ENCODE measurements at regions not wholly inside any gene's neighbourhood (a gene's known extent, or its start where the extent isn't known, plus 50 kb on each side); places are given as distances from the start of the nearest gene placed in this dataset.
"Not testable (repeated sequence)": the region's sequence is repeated elsewhere in the genome, so short reads cannot be mapped to it uniquely, and the experiment has no call there.

DNA sequence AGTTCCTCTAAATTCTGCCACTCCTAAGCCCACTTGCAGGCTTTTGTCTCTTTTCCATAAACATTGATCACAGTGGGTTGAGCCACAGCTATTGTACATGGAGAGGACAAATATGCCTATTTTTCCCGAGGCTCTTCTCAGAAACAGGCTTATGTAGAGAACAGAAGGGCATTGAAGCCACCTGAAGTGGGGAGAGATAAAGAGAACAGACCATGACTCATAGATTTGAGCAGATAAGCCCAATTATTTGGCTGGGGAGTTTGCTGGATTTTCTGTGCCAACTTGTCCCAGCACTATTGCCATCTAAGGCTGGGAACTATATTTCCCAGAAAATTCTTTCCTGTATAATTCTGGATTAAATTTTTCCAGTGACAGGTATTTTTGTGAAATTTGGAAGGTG, 446.1 kb upstream of the RPS6KA3 start:
- no peak for DNase-seq (ENCODE audit: low read depth)

DNA sequence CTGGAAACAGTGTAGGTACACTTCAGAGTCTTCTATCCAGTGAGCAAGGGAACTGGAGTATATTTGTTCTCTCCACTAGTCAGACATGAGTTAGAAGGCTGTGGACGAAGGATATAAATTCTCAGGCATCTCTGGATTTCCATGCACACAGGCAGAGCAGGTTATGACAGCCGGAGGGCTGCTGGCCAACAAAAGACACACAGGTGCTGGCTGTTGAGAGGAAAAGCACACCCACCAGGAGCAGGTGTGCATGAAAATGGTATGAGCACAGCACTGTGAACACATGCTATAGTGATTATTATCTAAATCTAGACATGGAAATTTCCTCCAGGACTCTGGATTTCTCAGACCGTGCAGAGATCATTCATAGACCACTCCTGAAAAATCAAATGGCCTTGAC, 444.7 kb upstream of the RPS6KA3 start:
- DNase-seq (ENCODE audit: low read depth): no peak

DNA sequence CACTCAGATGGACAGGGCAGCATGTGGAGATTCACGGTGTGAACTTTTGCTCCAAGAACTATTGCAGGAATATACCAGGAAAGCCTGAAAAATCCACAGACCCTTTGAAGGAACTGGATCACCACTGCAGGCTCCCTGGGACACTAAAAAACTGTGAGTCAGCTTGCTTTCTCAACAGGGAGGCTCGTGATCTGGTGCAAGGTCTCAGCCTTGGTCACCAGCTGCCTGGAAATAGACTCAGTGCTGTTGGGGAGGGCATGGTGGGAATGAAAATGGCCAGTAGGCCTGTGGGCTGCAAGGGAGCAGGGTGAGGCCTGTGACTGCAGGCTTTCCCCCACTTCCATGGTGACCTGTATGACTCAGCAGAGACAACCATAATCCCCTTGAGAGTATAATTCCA, 426.4 kb upstream of the RPS6KA3 start:
- DNase-seq (ENCODE audit: low read depth): no peak

DNA sequence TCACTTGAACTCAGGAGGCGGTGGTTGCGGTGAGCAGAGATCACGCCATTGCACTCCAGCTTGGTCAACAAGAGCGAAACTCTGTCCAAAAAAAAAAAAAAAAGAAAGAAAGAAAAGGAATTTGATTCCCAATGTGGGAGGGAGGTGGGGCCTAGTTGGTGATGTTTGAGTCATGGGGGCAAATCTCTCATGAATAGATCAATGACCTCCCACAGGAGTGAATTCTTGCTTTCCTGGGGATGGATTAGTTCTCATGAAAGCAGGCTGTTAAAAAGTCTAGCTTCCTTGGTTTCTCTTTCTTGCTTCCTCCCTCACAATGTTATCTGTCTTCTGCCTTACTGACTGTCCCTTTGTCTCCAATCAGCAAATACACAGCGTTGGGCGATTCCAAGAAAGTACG, 419.5 kb upstream of the RPS6KA3 start:
- no peak for DNase-seq (ENCODE audit: low read depth)

DNA sequence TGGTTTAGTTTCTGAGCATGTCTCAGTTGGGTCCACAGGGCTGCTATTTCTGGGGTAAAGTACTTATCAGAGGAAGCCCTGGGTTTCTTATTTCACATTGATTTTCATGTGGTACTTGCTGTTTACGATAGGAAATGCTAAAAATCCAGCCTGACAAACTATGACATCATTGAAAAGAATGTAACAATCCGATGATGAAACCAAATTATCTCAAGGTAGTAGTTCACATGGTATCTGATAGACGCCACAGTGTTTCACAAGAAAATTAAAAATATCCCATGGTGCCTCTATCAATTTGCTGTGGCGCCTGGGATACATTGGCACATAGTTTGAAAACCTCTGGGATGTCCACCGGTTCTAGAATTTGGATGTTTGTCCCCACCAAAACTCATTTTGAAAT, 418.9 kb upstream of the RPS6KA3 start:
- no peak for DNase-seq (ENCODE audit: low read depth)

DNA sequence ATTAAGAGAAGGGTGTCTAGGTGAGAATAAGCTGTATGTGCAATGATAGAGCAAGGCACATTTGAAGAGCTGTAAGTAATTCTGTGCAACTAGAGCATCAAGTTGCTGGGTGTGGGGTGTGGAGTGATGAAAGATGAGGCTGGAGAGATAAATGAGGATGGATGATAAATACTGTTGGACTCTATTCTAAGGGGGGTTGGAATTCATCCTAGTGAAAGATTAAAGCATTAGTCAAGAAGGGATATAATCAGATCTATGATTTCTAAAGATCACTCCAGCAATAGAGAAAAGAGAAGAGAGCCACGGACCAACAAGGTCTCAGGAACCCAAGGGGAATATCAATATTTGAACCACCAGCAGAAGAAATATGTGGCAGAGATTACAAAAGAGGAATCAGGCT, 415.0 kb upstream of the RPS6KA3 start:
- DNase-seq (ENCODE audit: low read depth): no peak

DNA sequence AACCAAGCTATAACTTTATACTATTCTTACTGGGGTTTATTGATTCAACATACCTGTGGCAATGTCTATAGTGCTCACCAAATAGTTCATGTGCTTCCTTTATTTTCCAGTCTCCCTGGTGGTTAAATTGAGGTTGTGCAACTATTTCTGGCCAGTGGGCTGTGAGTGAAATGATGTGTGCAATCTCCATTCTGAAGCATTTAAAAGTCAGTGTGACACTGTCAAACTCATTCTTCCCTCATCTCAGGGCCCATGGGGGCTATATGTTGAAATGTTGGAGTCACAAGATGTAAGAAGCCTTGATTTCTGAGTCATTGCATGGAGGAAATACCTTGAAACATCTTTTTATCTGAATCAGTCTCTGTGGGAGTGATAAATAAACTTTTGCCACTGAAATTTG, 414.3 kb upstream of the RPS6KA3 start:
- DNase-seq (ENCODE audit: low read depth): no peak

DNA sequence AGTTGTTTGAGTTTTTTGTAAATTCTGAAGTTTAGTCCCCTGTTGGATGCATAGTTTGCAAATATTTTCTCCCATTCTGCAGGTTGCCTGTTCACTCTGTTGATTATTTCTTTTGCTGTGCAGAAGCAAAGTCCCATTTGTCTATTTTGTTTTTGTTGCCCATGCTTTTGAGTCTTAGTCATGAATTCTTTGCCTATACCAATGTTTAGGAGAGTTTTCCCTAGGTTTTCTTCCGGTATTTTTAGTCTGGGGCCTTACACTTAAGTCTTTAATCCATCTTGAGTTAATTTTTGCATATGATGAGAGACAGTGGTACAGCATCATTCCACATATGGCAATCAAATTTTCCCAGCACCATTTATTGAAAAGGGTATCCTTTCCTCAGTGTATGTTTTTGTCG, 405.8 kb upstream of the RPS6KA3 start:
- DNase-seq (ENCODE audit: low read depth): no peak

DNA sequence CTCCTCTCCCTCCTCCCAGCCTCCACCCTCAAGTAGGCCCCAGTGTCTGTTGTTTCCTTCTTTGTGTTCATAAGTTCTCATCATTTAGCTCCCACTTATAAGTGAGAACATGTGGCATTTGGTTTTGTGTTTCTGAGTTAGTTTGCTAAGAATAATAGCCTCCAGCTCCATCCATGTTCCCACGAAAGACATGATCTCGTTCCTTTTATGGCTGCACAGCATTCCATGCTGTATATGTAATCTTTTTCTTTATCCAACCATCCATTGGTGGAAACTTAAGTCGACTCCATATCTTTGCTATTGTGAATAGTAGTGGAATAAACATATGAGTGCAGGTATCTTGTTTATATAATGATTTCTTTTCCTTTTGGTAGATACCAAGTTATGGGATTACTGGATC, 405.0 kb upstream of the RPS6KA3 start:
- not testable (repeated sequence) for DNase-seq (ENCODE audit: low read depth)

DNA sequence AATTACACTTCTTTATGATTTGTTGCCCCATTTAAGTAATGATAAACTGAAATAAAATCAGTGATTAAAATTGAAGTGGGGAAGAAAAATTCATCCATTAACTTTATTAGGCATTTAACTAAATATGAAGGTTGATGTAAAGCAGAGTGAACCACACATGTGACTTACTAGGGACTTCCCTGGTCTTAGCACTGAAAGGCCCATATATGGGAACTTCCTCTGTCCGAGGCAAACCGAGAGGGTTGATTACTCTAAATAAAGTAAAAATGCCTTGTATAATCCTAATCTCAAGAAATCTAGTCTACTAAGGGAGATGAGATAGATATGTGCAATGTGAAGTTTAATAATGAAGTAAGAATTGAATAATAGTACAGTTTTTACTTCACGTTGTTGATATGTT, 403.9 kb upstream of the RPS6KA3 start:
- DNase-seq (ENCODE audit: low read depth): no peak

DNA sequence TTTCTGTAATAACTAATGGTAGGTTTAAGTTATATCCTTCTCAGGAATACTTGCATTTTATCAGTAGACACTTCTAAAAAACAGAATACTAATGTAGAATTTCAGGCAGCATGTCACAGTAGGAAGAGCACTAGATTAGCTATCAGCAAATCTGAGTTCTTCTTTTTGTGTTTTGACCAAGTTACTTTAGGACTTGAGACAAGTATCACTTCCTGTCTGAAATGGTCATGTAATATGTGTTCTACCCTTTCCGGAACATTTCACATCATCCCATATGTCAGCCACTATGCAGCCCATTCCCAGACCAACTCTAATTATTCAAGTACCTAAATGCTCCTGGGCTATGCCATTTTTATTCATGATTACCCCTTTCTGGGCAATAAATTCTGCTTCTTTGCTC, 401.8 kb upstream of the RPS6KA3 start:
- DNase-seq (ENCODE audit: low read depth): no peak

DNA sequence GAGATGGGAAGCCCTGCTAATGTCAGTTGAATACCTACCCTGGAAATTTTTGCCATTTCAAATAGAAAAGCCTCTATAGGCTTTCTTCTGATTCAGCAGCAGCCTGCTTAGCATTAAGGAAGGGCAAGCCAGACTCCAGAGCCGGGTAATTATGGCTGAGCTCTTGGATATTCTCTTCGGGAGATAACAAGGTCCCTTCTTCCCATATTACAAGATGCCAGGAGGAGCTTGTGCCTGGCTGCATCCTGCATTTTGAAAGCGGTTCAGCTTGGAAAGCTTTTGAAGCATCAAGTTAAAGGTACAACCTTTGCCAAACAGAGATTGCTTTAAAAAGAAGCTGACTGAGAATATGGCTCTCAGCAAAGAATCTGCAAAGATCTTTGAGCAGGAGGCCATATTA, 399.6 kb upstream of the RPS6KA3 start:
- DNase-seq (ENCODE audit: low read depth): no peak

DNA sequence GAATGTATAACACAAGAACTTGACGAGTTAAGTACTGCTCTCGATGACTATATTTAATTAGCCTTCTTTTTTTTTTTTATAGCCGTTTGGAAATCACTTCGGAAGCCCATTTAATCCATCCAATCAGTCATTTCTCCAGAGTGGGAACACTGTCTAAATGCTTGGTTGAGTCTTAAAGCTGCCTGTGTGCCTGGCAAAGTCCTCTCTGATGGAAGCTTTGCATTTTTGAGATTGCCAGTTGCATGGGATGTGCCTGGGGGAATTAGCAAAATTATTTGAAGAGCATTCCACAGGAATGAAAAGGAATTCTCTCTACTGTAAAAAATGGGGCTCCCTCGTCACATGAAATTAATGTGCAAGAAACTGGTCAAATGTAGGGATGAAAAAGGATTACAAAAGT, 398.8 kb upstream of the RPS6KA3 start:
- DNase-seq (ENCODE audit: low read depth): no peak

DNA sequence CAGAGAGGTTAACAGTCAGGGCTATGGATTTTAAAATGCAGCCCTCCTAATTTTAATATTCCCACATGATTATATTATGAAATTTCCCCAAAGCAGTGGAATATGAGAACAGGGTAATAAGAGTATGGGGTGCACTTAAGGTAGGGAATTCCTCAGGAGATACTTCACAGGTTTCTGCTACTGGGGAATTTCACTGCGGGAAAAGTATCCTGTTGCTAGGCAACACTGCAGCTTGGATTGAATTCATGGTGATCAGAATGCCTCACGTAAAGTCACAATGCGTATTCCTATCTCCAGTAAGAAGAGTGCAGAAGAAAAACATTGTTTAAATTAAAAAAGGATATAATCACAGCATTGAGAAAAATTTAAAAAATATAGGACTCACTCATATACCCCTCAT, 398.1 kb upstream of the RPS6KA3 start:
- DNase-seq (ENCODE audit: low read depth): no peak

DNA sequence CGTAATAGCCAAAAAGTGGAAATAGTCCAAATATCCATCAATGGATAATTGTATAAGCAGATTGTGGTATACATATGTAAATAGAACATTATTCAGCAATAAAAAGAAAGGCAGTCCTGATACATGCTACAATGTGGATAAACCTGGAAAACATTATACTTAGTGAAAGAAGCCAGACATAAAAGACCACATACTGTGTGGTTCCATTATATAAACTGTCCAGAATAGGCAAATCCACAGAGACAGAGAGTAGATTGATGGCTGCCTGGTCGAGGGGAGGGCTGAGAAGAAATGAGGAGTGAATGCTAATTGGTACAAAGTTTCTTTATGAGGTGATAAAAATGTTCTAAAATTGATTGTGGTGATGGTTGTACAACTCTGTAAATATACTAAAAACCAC, 397.4 kb upstream of the RPS6KA3 start:
- DNase-seq (ENCODE audit: low read depth): no peak

DNA sequence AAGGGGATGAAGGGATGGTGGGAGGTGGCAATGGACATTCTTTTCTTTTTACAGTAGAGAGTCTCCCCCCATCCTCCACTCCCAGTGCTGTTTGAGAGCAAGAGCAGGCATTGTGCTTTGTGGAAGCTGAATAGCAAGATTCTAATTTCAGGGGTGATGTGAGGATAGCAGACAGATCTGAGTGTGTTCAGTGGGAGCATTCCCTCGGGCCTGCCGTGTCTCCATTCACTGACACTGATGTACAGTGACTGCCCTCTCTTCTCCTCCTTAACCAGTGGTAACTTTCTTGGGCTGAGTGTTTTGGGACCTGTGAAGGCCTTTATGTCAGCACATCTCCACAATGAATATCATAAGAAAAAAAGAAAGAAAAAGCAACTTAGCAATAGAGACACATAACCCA, 396.6 kb upstream of the RPS6KA3 start:
- DNase-seq (ENCODE audit: low read depth): no peak

DNA sequence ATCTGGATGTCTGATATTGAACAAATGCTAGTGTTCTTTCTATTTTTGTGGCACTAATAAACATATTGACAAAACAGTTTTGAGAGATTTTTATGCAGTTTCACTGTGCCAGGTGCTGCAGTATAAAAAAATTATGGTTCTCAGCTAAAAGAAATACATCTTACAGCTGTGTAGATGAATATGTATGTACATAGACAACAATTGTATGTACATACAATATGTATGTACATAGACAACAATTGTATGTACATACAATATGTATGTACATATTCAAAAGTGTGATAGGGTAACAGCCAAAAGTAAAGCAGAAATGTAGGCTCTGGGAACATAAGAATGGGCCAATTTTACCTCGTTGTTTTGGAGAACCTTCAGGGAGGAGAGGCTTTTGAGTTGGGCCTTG, 390.0 kb upstream of the RPS6KA3 start:
- DNase-seq (ENCODE audit: low read depth): no peak

DNA sequence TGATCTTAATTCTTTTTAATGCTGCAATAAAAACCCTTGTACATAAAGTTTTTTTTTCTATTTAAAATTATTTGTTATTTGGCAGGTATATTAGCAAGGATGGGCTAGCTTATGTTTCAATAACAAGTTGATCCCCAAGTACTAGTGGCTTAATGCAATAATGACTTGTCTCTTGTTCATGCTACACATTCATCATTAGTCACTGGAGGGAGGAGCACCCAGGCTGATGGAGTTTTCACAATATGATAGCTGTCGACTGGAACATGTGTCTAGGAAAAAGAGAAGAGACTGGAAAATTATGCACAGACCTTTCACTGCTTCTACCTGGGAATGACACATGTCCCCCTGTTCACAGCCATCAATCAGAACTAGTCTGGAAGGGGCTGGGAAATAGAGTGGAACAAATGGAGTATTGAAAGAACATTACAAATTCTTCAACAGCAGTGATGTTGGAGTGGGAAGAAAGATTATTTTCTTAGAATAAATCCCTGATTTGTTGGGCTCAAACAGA, 387.9 kb upstream of the RPS6KA3 start:
- DNase-seq (ENCODE audit: low read depth): no peak

DNA sequence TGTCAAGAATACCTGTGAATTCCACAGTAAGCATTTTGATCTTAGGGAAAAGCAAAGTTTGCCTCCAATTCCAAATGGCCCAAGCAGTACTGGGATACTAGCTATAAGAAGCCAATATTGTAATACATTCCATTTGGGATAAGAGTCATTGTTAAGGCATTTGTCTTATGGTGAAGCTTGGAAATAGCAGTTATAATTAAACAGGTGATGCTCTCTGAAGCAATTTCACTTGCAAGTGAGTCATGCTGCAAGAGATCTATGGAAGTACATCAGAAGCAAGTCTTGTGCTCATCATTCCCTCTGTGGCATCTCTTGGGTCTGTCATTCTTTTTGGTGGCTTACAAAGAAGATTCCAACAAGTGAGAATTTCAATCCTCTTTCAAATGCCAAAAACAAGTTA, 386.4 kb upstream of the RPS6KA3 start:
- no peak for DNase-seq (ENCODE audit: low read depth)

DNA sequence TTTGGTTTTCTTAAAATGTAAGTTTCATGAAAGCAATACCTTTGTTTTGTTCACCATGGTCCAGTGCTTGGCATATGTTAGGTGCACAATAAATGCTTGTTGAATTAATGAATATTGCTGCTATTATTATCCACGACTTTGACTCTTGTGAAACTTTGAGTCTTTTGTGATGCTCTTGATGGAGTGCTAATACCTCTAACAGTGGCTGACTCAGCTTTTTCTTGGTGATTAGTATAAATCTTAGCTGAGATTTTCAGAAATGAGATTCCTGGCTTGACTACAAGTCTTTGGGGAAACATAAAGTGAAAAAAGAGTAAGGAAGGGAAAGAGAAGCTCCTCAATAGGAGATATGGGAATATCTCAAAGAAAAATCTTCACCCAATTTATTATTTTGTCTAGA, 375.2 kb upstream of the RPS6KA3 start:
- DNase-seq (ENCODE audit: low read depth): no peak

DNA sequence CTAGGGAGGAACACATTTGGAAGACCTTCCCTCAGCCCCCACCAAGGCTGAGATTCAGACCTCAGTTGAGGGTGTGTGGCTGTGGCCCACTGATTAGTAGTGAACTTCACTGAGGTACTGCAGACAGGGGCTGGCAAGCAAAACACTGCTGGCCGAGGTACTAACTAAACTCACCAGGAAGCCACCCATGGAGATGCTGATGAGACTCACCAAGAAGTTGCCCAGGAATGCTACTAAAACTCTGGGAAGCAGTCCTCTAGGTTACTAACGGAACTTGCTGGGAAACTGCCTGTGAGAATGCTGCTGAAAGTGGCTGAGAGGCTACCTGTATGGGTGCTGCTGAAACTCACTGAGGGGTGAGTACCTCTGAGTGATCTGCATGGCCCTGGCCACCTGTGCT, 372.4 kb upstream of the RPS6KA3 start:
- no peak for DNase-seq (ENCODE audit: low read depth)

DNA sequence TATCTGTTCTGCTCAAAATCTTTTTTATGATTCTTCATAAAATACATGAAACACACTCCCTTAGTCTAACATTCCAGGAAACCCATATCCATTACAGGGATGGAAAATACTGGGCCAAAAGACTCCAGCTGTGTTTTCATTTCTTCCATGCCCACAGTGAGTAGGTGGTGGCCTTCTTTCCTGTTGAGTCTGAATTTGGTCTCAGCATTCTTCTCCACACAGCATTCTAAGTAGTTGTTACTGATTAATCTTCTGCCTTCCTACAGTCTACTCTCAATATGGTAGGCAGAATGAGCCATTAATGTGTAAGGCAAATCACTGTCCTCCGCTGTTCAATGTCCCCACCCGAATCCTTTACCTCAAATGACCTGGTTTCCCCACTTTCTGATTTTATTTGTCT, 370.6 kb upstream of the RPS6KA3 start:
- DNase-seq (ENCODE audit: low read depth): no peak

DNA sequence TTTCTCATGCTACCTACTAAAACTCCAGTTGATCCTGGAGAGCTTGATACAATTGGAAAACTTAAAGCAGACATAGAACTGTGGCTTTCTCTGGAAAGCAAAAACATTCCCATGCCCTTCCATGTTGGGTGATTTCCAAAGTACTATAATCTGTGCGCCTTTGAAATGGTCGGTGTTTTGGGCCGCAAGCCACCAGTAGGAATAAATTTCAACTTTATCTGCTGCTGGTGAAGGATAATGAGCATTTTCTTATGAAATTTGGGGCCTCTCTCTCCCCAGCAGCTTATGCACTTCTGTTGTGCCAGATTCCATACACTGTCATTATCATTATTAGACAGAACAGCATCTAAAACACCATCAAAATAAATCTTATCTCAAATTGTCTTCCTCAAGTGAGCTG, 366.7 kb upstream of the RPS6KA3 start:
- no peak for DNase-seq (ENCODE audit: low read depth)

DNA sequence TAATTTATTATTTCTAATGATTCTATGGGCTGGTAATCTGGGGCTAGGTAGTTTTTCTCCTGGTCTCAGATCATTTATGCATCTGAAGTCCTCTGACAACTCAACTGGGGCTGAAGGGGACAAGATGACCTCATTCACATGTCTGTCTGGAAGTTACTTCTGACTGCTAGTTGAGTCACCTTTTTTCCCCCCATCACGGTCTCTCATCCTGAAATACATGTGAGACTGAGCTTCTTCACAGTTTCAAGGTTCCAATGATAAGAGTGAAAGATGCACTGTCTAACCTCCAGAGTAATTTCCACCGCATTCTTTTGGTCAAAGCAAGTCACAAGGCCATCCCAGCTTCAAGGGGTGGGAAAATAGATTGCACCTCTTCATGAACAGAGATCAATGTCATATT, 356.7 kb upstream of the RPS6KA3 start:
- no peak for DNase-seq (ENCODE audit: low read depth)

DNA sequence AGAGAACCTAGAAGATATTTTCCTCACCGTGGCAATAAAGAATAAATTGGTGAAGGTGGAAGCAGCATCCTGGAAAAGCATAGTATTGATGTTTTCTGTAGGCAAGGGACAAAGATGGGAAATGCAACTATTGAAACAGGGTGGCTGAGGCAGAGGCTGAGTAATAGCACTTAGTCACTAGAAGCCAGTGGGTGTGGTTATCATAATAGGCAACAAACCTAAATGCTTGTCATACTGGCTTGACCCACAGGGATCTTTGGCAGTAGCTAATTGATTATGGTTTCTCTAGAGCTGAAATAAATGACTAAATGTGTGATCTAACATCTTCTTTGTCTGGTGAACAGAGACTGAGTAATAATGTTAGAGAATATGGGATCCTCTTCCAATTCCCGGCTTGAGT, 353.6 kb upstream of the RPS6KA3 start:
- no peak for DNase-seq (ENCODE audit: low read depth)
